ENCODE measurements at regions not wholly inside any gene's neighbourhood (a gene's known extent, or its start where the extent isn't known, plus 50 kb on each side); places are given as distances from the start of the nearest gene placed in this dataset.

DNA sequence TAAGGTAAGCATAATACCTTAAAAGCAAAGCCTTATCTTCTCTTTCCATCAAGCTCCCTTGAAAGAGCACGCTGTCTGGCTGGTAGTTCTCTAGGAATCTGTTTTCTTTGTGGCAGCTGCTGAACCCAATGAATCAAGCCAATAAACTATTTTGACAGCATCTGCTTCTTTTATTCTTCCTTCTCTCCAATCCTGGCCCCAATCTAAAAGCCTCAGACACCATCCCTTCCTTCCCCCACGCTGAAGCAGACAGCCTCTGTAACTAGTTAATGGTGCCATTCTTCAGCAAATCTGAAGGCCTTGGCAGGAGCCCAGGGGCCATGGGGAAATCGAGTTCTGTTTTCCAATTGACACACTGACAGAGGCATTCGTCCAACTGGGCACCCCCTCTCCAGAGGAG is 186.6 kb upstream of the LYZL1 start:
- H3K79me2 ChIP-seq (ENCODE audit: control insufficient read depth, insufficient read depth, low read length): no peaks in the 10 kb centered on the region
- H3K4me3 ChIP-seq: no peak overlapping the region
- BruUV-seq (replicated peaks): no TSS peak
- ATAC-seq (no peak), FAIRE-seq (no peak), DNase-seq (ENCODE audit: low read depth, low spot score) (no peak)
- H3K27me3 ChIP-seq (replicated peaks in 1 of 2; ENCODE audit: control insufficient read depth in 2 of 2, insufficient read depth in 2 of 2, low read length in 1 of 2): no peaks in the 10 kb centered on the region
- WGBS (ENCODE audit: insufficient coverage, insufficient replicate concordance, low lambda C conversion rate, missing lambda C conversion rate): 0% methylated on average over 4 of the region's 4 CpGs
- SMC1A ChIA-PET (ENCODE audit: uncharacterized antibody, unreplicated experiment): no interaction called here
- no peak overlapping the region for H2AFZ ChIP-seq (ENCODE audit: control insufficient read depth, low read depth, low read length)
- H3K9me3 ChIP-seq (replicated peaks; ENCODE audit: control insufficient read depth, insufficient read depth, low read length): no peaks in the 10 kb centered on the region
- POLR2A ChIA-PET: no interaction called here
- H3K36me3 ChIP-seq (ENCODE audit: control insufficient read depth in 2 of 2, insufficient read depth in 2 of 2, low read length in 1 of 2): no peaks in the 10 kb centered on the region
- in situ Hi-C loops (cut with MboI) (loop anchor here (25.0 kb wide), 1 partner anchor 90 kb away; no protein-coding TSS in a partner anchor), intact Hi-C loops (cut with micrococcal nuclease; ENCODE audit: unreplicated experiment) (no loop called here)
- no peaks in the 10 kb centered on the region for H4K20me1 ChIP-seq (ENCODE audit: control insufficient read depth, insufficient read depth)
- H3K9ac ChIP-seq (ENCODE audit: control insufficient read depth, insufficient read depth, low read length): no peak overlapping the region
- no peak overlapping the region for H3K27ac ChIP-seq (ENCODE audit: control insufficient read depth, insufficient read depth)
- RAD21 ChIA-PET (ENCODE audit: unreplicated experiment): no interaction called here
- no peak overlapping the region for H3K4me2 ChIP-seq (ENCODE audit: control insufficient read depth, insufficient read depth)
- TF ChIP-seq IKZF1 (conservative IDR thresholded peaks at IDR 0.05) (no peak), NFXL1 (IDR thresholded peaks at IDR 0.05; ENCODE audit: borderline replicate concordance) (no peak), SUPT20H (IDR thresholded peaks at IDR 0.05; ENCODE audit: borderline replicate concordance, control insufficient read depth, low read depth, low read length) (no peak), ESRRA (IDR thresholded peaks at IDR 0.05; ENCODE audit: low read length) (no peak), YY1 (IDR thresholded peaks at IDR 0.05; ENCODE audit: low read depth, low read length) (no peak), ZNF217 (IDR thresholded peaks at IDR 0.05) (no peak), JUND (IDR thresholded peaks at IDR 0.05; ENCODE audit: low read depth, low read length) (no peak), PML (IDR thresholded peaks at IDR 0.05; ENCODE audit: low read length) (no peak), BCL11A (IDR thresholded peaks at IDR 0.05; ENCODE audit: low read depth, low read length) (no peak), ZBED1 (IDR thresholded peaks at IDR 0.05; ENCODE audit: borderline replicate concordance) (no peak)
- TF ChIP-seq, protein P1, sequence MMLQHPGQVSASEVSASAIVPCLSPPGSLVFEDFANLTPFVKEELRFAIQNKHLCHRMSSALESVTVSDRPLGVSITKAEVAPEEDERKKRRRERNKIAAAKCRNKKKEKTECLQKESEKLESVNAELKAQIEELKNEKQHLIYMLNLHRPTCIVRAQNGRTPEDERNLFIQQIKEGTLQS (IDR thresholded peaks at IDR 0.05; ENCODE audit: borderline replicate concordance, extremely low read depth, low read depth, low read length): no peak
- TF ChIP-seq, protein P2, sequence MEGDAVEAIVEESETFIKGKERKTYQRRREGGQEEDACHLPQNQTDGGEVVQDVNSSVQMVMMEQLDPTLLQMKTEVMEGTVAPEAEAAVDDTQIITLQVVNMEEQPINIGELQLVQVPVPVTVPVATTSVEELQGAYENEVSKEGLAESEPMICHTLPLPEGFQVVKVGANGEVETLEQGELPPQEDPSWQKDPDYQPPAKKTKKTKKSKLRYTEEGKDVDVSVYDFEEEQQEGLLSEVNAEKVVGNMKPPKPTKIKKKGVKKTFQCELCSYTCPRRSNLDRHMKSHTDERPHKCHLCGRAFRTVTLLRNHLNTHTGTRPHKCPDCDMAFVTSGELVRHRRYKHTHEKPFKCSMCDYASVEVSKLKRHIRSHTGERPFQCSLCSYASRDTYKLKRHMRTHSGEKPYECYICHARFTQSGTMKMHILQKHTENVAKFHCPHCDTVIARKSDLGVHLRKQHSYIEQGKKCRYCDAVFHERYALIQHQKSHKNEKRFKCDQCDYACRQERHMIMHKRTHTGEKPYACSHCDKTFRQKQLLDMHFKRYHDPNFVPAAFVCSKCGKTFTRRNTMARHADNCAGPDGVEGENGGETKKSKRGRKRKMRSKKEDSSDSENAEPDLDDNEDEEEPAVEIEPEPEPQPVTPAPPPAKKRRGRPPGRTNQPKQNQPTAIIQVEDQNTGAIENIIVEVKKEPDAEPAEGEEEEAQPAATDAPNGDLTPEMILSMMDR (IDR thresholded peaks at IDR 0.05 in 2 of 3, conservative IDR thresholded peaks at IDR 0.05 in 1 of 3; ENCODE audit: control insufficient read depth in 2 of 3, extremely low read depth in 1 of 3, insufficient read depth in 1 of 3, low read depth in 3 of 3, low read length in 3 of 3): no peak
- no peaks in the 10 kb centered on the region for H3K4me1 ChIP-seq (ENCODE audit: control insufficient read depth, insufficient read depth, low read length)
- CTCF ChIA-PET: no interaction called here

All from GM12878 (cell line).